ENCODE measurements at regions not wholly inside any gene's neighbourhood (a gene's known extent, or its start where the extent isn't known, plus 50 kb on each side); places are given as distances from the start of the nearest gene placed in this dataset.

DNA sequence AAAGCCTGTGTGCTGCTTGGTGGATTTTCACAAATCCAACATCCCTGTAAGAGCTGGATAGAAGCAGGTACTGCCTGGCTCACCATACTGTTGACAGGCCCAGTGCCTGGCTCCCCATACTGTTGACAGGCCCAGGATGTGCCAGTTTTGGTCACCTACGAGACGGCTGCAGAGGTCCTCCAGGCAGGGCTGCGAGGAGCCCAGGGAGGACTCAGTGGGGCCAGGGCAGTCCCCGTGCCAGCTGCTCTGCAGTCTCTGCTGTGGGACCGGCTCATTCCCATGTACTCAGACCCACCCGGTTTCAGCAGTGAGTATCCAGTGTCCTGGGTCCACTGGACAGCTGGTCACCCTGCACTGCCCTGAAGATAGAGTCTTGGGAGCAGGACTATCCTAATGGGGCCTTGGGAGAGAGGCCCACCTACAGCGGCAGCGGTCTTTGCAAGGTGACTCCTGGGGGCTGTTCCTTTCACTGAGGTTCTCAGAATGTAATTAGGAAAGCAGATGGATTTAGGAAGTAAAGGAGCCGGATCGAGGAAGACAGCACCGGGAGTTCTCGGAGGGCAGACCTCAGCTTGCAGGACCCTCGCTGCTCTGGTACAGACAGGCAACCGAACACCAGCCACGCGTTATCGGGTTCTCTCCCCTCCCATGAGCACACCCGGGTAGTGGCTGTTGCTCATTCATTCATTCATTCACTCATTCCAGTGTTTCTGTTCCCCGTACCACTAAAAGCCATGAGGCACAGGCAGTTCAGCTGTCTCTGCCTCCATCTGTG lies 106.1 kb downstream of the CTTN start:
- no peak for DNase-seq (ENCODE audit: low spot score)
- in situ Hi-C loops (cut with MboI; ENCODE audit: low sequenced_read_pairs, unreplicated experiment): no loop called here
- TF ChIP-seq, protein P1, sequence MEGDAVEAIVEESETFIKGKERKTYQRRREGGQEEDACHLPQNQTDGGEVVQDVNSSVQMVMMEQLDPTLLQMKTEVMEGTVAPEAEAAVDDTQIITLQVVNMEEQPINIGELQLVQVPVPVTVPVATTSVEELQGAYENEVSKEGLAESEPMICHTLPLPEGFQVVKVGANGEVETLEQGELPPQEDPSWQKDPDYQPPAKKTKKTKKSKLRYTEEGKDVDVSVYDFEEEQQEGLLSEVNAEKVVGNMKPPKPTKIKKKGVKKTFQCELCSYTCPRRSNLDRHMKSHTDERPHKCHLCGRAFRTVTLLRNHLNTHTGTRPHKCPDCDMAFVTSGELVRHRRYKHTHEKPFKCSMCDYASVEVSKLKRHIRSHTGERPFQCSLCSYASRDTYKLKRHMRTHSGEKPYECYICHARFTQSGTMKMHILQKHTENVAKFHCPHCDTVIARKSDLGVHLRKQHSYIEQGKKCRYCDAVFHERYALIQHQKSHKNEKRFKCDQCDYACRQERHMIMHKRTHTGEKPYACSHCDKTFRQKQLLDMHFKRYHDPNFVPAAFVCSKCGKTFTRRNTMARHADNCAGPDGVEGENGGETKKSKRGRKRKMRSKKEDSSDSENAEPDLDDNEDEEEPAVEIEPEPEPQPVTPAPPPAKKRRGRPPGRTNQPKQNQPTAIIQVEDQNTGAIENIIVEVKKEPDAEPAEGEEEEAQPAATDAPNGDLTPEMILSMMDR (IDR thresholded peaks at IDR 0.05; ENCODE audit: borderline replicate concordance, control extremely low read depth, extremely low read depth, insufficient read depth, missing control alignments): no peak

DNA sequence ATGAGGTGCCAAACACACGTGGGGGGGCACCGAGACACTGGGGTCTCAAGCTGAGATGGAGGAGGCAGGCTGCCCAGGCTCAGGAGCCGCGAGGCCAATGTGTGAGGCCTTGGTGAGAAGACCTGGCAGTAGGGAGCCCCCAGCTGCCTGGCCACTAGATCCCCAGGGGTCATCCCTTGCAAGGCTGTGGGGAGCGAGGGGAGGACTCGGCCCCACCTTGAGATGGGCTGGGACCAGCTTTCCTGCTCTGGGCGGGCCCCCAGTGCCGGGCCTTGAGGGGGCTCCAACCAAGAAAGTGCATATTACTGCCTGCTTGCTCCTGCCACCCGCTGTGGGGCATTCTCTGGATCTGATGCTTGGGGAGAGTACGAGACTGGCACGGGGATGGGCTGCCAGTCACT lies 107.0 kb downstream of the CTTN start:
- in situ Hi-C loops (cut with MboI; ENCODE audit: low sequenced_read_pairs, unreplicated experiment): no loop called here
- no peak for DNase-seq (ENCODE audit: low spot score)
- TF ChIP-seq, protein P1 (IDR thresholded peaks at IDR 0.05; ENCODE audit: borderline replicate concordance, control extremely low read depth, extremely low read depth, insufficient read depth, missing control alignments): no peak

DNA sequence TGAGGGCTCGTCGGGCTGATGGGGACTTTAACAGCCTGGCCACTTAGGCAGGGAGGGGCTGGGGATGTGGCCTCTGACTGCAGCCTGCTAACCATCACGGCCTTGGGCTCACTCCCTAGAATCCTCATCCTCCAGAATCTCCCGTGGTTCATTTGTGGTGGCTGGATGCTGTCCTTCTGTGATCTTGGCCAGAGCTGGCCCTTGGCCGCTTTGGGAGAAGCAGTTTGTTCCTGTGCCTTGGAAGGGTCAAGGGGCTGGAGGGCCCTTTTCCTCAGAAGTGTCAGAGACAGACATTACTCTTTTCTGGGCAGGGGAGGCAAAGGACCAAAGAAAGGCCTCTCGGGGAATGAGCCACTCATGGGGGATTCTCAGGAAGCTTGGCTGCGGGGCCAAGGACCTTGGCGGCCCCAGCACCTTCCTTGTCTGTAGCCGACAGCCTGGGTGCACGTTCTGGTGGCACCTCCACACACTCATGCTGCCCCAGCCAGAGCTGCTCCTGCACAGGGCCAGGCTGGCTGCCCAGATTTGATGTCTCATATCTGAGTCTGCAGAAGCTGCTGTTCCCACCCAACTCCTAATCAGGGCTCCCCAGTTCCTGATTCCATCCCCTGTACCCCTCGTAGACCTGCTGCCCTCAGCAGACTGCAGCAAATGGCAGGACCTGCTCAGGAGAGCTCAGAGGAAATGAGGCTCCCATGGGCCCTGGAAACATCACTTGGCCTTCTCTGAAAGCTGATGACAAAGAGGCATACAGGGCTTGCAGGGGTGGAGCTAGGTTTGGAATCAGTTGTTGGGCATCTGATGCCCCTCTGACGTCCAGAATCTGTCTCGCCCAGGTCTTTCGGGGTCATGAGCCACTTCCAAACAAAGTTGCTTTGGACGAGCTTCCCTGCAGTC lies 107.7 kb downstream of the CTTN start:
- TF ChIP-seq, protein P1 (IDR thresholded peaks at IDR 0.05; ENCODE audit: borderline replicate concordance, control extremely low read depth, extremely low read depth, insufficient read depth, missing control alignments): no peak
- no peak for DNase-seq (ENCODE audit: low spot score)
- in situ Hi-C loops (cut with MboI; ENCODE audit: low sequenced_read_pairs, unreplicated experiment): no loop called here

DNA sequence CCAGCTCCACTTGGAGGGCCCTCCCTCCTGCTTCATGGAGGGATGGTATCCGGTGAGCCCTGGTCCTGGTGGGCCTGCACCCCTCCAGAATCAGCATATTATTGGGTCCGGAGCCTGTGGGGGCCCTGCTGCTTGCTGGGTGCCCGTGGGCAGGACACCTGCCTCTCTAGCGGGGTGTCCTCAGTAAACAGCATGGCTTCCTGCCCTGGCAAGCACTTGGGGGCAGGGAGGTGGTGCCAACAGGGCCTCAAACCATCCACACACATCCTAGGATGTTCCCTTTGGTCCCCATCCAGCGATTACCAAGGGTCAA lies 108.3 kb downstream of the CTTN start:
- no peak for DNase-seq (ENCODE audit: low spot score)
- in situ Hi-C loops (cut with MboI; ENCODE audit: low sequenced_read_pairs, unreplicated experiment): no loop called here
- TF ChIP-seq, protein P1 (IDR thresholded peaks at IDR 0.05; ENCODE audit: borderline replicate concordance, control extremely low read depth, extremely low read depth, insufficient read depth, missing control alignments): no peak

DNA sequence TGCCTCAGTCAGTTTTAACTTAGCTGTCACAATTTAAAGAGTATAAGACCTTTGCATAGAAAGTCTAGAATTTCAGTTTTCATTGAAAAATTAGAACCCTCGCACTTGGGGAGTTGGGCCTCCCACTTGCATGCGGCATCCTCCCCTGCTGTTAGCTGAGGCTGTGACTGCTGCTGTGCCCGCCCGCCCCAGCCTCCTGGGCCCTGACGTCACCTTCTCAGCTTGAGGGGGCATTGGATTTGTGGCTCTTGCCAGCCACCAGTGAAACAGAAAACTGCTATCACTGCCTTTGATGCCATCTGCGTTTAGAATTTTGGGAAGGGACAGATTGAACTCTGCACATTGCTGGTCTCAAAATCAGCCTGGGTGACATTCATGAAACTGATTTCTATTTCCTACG lies 108.7 kb downstream of the CTTN start:
- TF ChIP-seq, protein P1 (IDR thresholded peaks at IDR 0.05; ENCODE audit: borderline replicate concordance, control extremely low read depth, extremely low read depth, insufficient read depth, missing control alignments): no peak
- in situ Hi-C loops (cut with MboI; ENCODE audit: low sequenced_read_pairs, unreplicated experiment): no loop called here
- DNase-seq (ENCODE audit: low spot score): no peak

DNA sequence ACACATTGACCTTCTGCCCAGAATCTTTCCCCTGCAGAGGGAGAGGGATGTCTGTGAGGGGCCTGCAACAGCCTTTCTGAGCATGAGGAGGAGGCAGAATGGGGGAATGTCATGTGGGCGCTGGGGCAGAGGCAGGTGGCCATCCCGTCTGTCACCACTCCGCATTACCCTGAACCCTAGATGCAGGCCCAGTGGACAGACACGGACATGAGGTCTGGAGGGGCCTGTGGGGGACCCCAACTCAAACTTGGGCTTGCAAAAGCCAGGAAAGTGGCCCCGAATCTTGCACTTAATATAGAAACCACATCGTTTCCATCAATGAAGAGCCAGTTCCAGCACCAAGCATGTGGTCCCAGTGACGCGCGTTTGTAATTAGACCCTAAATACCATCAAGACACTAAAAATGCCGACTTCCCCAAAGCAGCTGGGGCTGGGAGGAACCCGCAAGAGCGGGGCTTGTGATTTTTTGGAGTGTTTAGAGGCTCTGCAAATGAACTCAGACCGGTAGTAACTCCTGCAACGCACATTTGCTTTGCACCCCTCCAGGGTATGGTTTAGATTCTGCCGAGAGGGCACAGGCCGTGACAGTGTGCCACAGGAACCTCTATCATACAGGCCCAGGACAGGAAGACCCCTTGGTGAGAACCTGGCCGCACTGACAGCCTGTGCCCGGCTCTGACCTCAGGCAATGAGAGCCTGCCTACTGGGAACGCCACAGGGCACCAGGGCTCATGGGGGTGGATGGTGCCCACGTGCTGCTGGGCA lies 109.3 kb downstream of the CTTN start:
- DNase-seq (ENCODE audit: low spot score): no peak
- TF ChIP-seq, protein P1 (IDR thresholded peaks at IDR 0.05; ENCODE audit: borderline replicate concordance, control extremely low read depth, extremely low read depth, insufficient read depth, missing control alignments): no peak
- in situ Hi-C loops (cut with MboI; ENCODE audit: low sequenced_read_pairs, unreplicated experiment): no loop called here
